Peyer's patch (tissue), 4 donors: ENCODE measurements at regions not wholly inside any gene's neighbourhood (a gene's known extent, or its start where the extent isn't known, plus 50 kb on each side); places are given as distances from the start of the nearest gene placed in this dataset.

Source experiments
- CTCF ChIP-seq, 6 experiments: fragments of 450-650 bp in 4 of 6; fragments of 200-600 bp in 2 of 6; sonication (generic) in 1 of 6; IDR thresholded peaks; one replicate each; pipeline ENCODE4 v1.5.1; 2017 to 2019; ENCODE audit warnings: antibody characterized with exemption in 6 of 6, mild to moderate bottlenecking in 3 of 6, moderate library complexity in 1 of 6
- POLR2A ChIP-seq, 2 donors: fragments of 450-650 bp; IDR thresholded peaks; one replicate each; pipeline ENCODE4 v1.5.1; 2017; ENCODE audit warnings: antibody characterized with exemption in 2 of 2, mild to moderate bottlenecking in 2 of 2, moderate library complexity in 2 of 2

- TF ChIP-seq CTCF (IDR thresholded peaks at IDR 0.05) (no peak), POLR2A (IDR thresholded peaks at IDR 0.05) (no peak)
Observed at GRCh38 chr1:235925016-235925415, 58.3 kb upstream of the LYST start.
